Medulla oblongata (tissue), 1 donor: ENCODE measurements at regions not wholly inside any gene's neighbourhood (a gene's known extent, or its start where the extent isn't known, plus 50 kb on each side); places are given as distances from the start of the nearest gene placed in this dataset.

Experiments used
- DNase-seq: peaks from one replicate; pipeline ENCODE4 v3.0.0-alpha.2; 2015; ENCODE audit errors: extremely low spot score

- no peak for DNase-seq
These were observed 575.4 kb downstream of the TFAP2B start for GRCh38 chr6:51394061-51394460.

DNA sequence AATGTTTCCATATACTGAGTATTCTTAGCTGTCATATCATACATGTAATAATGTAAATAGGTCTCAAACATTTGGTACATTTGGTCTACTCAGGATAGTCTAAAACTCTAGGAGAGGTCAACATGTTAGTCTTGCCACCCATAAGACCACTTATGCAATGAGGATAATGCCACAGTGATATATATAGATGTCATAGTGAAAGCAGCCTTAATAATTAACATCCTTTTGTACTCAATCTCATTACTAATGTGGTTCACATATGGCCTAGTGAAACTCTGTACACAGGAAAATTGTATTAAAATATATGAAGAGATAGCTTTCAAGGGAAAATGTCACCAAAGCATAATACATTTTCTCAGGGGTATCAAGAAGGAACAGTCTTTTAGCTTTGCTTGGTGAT, 577.9 kb downstream of the TFAP2B start:
- DNase-seq, result no peak

- peak; percentile 12 for DNase-seq
These were observed 579.5 kb downstream of the TFAP2B start for GRCh38 chr6:51398064-51398705.

DNA sequence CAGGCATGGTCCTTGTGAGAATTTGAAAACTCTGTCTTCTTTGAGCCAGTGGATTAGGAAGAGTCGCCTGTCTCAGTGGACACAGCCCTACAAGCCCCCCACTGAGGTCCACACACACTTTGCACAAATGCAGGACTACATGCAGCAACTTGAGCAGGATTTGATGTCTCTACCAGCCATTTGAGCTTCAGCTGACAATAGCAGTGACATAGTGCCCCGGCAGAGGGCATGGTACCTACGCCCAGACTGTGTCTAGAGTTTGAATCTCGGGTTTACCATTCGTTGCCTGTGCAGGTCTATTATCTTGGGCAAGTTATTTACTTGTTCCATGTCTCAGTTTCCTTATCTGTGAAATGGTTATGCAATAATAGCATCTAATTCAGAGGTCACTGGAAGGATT, 580.1 kb downstream of the TFAP2B start:
- DNase-seq, result no peak

- DNase-seq, result no peak
These were observed 591.8 kb downstream of the TFAP2B start for GRCh38 chr6:51410453-51410852.

DNA sequence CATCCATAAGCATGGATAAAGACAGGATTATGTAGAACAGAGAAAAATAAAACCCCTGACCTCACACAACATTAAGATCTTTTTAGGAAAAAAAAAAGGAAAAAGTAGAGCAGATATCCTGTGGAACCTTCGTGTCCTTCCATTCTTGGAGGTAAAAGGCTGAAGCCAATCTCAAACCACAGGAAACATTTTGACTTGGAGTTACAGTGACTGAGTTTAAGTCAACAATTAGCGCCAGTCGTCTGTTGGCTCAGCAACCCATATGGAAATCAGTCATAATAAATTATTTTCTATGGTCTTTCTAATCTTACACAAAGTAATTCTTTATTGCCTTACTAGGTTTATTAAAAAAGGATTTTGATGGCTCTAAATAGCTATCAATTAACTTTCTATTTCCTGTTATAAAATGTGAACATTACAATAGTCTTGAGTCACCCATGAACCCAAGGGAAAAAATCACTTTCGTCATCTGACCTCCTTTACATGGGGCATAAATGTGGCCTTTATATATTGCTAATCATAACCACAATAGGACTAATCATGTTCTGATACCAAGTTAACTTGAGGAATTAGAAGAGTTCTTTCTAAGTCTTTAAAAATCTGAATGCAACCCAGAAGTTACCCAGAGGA, 592.9 kb downstream of the TFAP2B start:
- no peak for DNase-seq

DNA sequence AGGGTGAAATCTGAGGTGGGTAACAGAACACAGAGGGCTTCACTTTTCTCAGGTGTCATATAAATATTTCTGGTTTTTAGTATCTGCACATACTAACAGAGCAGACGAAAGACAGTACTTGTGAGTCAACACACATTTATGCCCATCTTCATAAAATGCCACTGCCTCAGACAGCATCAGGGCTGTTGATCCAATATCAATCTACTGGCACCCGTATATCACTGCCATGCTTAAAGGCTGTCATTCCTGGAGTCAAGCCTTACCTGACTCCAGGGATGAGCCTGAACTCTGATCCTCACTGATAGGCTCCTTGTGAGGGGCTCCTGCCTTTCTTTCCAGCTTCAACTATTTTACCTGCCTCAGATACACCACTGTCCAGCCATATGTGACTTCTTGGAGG, 595.7 kb downstream of the TFAP2B start:
- no peak for DNase-seq

DNA sequence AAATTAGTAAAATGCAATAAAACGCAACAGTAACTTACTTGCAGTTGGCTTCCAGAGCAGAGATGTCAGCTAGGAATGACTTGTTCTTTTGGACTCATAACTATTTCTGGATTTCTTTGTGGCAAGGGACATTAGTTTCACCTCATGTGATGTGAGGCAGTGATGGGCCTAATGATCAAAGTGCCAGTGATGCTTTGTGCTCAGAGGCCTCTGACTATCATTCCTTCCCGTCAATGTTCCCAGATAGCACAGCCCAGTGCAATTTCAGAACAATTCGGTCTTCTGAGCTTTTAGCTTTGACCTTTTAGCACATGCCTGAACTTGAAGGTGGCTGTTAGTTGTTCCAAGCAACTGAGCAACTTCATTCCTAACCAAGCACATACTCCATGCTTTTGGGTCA, 596.8 kb downstream of the TFAP2B start:
- no peak for DNase-seq

GRCh38 chr6:51429017-51429712, 610.5 kb downstream of the TFAP2B start:
- no peak for DNase-seq

DNA sequence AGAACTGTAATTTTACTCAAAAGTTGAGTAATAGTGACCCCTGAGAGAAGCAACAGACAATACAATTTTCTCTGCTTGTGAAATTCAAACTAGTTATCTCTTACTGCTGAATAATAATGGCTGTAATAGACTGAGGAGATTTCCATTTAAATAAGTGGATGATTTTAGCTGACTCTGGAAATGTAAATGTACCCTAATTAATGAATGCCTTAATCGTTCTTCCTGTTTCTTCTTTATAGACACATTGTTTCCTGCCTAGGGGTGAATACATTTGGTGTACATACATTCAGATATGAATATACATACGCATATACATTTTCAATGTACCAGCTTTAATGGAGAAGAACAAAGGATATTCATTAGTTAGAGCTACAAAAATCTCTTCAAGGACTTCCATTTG, 611.9 kb downstream of the TFAP2B start:
- no peak for DNase-seq

GRCh38 chr6:51432481-51432880, 613.8 kb downstream of the TFAP2B start:
- no peak for DNase-seq

DNA sequence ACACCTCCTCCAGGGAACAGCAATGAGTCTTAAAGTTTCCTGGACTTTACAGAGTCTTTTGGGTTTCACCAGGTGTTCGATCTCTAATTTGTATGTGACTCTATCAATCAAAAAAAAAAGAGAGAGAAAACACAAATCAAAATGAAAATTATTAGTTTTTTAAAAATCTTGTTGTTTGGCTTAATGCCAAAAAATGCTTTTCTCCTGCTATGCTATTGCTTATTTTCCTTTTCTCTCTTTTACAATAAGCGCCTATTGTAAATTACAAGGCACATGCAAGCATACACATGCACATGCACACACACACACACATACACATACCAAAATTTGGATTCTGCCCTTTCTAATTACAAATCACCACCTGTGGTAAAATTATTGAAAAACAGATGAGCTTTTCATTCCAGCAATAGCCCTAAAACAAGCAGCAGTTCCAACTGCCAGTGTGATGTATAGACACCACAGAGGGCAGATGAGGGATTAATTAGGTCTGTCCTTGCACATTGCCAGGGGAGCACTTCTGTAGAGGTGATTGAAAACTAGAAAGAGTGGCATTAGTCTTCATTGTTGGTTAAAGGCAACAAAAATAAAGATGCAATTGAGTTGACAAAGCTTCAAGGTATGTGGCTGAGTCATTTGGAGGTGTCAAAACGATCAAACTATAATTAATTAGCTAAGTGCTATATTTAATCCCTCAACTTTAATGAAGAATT, 631.7 kb downstream of the TFAP2B start:
- DNase-seq, result no peak

GRCh38 chr6:51450958-51451357, 632.3 kb downstream of the TFAP2B start:
- DNase-seq, result no peak

DNA sequence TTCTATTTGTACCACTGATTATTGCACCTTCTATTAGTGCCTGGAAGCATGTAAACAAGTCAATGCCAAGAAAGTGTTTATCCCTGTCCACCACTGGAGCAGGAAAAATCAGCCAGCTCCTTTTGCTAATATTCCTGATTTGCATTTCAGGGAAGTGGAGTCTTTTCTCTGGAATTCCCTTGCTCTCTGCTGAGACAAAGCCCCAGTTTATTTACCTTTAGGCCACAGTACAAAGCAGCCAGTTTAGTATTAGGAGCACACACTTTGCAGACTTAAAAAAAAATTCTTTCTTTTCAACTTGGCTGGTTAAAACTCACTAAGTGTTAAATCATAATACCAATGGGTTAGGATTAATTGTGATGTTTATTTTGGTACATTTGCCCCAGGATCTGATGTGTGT, 631.1 kb downstream of the PKHD1 start:
- DNase-seq, result no peak

DNA sequence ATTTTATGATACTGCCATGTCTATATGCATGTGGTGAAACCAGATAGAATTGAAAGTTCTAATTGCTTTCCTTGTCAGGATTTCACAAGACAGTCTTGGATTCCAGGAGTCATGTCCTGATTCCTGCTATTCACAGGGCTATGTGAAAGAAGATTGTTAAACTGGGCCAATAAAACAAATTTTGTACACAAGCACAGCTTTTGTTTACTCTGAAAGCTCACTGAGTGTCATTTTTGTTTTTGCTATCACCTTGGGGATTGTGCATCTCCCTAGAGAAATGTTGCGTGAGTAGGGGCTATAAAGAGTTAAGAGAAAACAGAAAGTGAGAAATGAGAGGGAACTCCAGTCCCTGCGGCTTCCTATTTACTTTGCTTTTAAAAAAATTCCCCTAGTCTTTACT, 627.5 kb downstream of the PKHD1 start:
- DNase-seq, result no peak

DNA sequence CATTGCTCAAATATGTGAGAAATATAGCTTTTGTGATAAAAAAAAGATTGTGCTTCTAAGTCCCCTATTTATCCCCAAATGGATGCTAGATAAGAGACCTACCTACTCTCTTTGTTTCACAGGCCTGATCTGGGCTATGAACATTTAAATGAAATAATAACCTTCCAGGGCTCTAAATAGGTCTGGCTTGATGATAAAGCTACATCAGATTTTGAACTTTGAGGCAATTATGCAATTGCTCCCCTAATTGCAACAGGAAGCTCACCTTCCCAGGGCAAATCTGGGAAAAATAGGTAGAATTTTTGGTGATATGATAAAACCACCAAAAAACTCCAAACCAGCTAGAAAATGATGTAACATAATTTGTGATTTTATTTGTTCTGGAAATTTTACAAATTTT, 624.5 kb downstream of the PKHD1 start:
- DNase-seq, result no peak

GRCh38 chr6:51463321-51463720, 624.1 kb downstream of the PKHD1 start:
- no peak for DNase-seq

DNA sequence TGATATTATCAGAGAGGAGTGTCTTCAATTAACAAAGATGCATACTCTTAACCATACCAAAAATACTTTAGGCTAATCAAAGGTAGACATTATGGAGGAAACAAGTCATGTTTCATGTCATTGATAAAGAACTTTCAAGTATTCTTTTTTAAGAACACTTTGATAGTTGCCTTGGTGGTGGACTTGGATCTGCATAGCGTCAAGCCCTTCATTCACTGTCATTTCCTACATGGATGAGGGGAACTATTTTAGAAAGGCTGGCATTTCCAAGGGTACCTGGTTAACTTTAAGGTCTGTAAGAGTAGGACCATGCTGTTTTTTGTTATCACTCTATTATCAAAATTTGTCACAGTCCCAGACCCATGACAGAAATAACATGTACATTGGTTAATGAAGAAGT, 622.5 kb downstream of the PKHD1 start:
- no peak for DNase-seq

DNA sequence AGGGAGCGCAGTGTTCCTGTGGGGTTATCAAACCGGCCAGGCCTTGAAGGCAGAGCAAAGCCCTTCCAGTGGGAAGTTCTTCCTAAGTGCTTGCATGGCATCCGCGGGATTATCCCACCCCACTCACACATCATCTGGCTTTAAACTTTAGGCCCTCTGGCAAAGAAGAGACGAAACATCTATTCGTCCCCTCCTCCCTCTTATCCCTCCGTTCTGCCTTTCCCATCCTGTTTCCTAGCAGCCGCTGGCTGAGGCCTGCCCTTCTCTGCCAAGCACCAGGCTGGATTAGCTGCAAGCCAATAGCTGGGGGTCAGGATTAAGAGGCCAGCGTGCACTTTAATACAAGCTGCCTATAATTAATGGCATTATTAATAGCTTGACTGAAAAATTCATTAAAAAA, 621.0 kb downstream of the PKHD1 start:
- peak; percentile 33 for DNase-seq

GRCh38 chr6:51467231-51467952, 620.0 kb downstream of the PKHD1 start:
- no peak for DNase-seq

DNA sequence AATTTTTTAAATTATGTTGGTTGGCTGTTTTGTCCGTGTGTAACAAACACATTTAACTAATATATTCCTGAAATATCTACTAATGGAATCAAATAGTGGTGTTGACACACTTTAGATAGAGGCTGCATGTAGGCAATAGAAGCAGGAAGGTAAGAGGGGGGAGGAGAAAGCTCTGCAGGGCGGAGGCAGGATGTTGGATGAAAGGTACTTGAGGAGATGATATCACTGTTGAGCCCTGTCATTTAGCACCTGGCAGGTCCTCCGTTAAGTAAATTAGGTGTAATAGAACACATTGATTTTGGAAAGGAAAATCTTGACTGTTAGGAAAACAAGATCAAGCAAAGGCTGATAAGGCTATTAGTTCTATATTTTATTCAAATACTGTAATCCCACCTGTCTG, 618.7 kb downstream of the PKHD1 start:
- no peak for DNase-seq
